ENCODE measurements at regions not wholly inside any gene's neighbourhood (a gene's known extent, or its start where the extent isn't known, plus 50 kb on each side); places are given as distances from the start of the nearest gene placed in this dataset.
"Not testable (repeated sequence)": the region's sequence is repeated elsewhere in the genome, so short reads cannot be mapped to it uniquely, and the experiment has no call there.

DNA sequence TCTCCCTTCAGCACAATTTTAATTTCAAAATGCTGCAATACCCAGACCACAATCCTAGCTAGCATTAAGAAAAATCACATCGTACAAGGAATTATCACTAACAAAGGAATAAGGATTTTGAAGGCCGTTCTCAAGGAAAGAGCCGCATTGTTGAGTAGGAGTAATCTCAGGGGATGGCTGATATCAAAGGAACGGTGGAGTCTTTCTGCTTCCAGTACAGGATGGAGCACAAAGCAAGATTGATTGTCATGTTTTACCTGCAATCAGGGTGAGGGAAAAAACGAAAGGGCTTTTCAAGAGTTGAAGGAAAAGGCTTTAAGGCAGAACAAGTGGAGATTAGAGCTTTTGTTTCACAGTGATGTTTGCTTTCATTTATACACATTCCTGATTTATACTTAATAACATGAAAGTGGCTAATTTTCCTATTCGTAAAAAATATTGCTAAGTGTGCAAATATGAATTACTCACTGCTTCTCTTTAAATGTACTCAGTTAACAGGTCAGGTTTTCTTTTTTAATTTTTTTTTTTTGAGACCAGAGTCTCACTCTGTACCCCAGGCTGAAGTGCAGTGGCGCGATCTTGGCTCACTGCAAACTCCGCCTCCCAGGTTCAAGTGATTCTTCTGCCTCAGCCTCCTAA lies 207.0 kb downstream of the TRIML1 start:
- Histone ChIP-seq H3K27ac (no peak overlapping the region), H3K4me3 (no peak overlapping the region), H3K27me3 (no peaks in the 10 kb centered on the region), H3K36me3 (no peaks in the 10 kb centered on the region), H3K9me3 (no peaks in the 10 kb centered on the region), H3K4me1 (peaks cover 0 to 1% (median 0%) of the 10 kb centered on the region in 4 donors)
- no peak for DNase-seq
- intact Hi-C loops (cut with DNase I; ENCODE audit: low total_unique reads): no loop called here
- TF ChIP-seq, protein P1, sequence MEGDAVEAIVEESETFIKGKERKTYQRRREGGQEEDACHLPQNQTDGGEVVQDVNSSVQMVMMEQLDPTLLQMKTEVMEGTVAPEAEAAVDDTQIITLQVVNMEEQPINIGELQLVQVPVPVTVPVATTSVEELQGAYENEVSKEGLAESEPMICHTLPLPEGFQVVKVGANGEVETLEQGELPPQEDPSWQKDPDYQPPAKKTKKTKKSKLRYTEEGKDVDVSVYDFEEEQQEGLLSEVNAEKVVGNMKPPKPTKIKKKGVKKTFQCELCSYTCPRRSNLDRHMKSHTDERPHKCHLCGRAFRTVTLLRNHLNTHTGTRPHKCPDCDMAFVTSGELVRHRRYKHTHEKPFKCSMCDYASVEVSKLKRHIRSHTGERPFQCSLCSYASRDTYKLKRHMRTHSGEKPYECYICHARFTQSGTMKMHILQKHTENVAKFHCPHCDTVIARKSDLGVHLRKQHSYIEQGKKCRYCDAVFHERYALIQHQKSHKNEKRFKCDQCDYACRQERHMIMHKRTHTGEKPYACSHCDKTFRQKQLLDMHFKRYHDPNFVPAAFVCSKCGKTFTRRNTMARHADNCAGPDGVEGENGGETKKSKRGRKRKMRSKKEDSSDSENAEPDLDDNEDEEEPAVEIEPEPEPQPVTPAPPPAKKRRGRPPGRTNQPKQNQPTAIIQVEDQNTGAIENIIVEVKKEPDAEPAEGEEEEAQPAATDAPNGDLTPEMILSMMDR (IDR thresholded peaks at IDR 0.05): no peak

DNA sequence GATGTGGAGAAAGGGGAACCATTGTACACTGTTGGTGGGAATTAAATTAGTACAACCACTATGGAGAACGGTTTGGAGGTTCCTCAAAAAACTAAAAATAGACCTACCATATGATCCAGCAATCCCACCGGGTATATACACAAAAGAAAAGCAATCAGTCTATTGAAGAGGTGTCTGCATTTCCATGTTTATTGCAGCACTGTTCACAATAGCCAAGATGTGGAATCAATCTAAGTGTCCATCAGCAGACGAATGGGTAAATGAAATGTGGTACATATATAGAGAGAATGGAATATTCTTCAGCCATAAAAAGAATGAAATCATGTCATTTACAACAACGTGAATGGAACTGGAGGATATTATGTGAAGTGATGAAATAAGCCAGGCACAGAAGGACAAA lies 208.1 kb downstream of the TRIML1 start:
- TF ChIP-seq, protein P1 (IDR thresholded peaks at IDR 0.05): no peak
- no peaks in the 10 kb centered on the region for H3K9me3 ChIP-seq
- no peak overlapping the region for H3K27ac ChIP-seq
- no peaks in the 10 kb centered on the region for H3K27me3 ChIP-seq
- no peak for DNase-seq
- no peaks in the 10 kb centered on the region for H3K36me3 ChIP-seq
- no peak overlapping the region for H3K4me3 ChIP-seq
- no peaks in the 10 kb centered on the region for H3K4me1 ChIP-seq
- intact Hi-C loops (cut with DNase I; ENCODE audit: low total_unique reads): no loop called here

- DNase-seq; intact Hi-C loops (cut with DNase I; ENCODE audit: low total_unique reads): not testable (repeated sequence)
Observed at GRCh38 chr4:188349569-188349968, 210.3 kb downstream of the TRIML1 start.

GRCh38 chr4:188363196-188363595 lies 224.0 kb downstream of the TRIML1 start:
- no peak overlapping the region for H3K4me3 ChIP-seq
- no peak overlapping the region for H3K27ac ChIP-seq
- DNase-seq: no peak
- no peaks in the 10 kb centered on the region for H3K4me1 ChIP-seq
- intact Hi-C loops (cut with DNase I; ENCODE audit: low total_unique reads): no loop called here
- H3K9me3 ChIP-seq: no peaks in the 10 kb centered on the region
- H3K36me3 ChIP-seq: no peaks in the 10 kb centered on the region
- TF ChIP-seq, protein P1 (IDR thresholded peaks at IDR 0.05): no peak
- H3K27me3 ChIP-seq: no peaks in the 10 kb centered on the region

More at GRCh38 chr4:188349569-188349968, 210.3 kb downstream of the TRIML1 start:
- not testable (repeated sequence) for H3K4me3 ChIP-seq, H3K36me3 ChIP-seq, H3K4me1 ChIP-seq, H3K27me3 ChIP-seq, H3K27ac ChIP-seq, H3K9me3 ChIP-seq

- DNase-seq: no peak
- Histone ChIP-seq H3K27me3 (no peaks in the 10 kb centered on the region), H3K36me3 (no peaks in the 10 kb centered on the region), H3K4me3 (no peak overlapping the region), H3K9me3 (no peaks in the 10 kb centered on the region), H3K27ac (no peak overlapping the region), H3K4me1 (peaks cover 0 to 14% (median 3%) of the 10 kb centered on the region in 4 donors)
- intact Hi-C loops (cut with DNase I; ENCODE audit: low total_unique reads): loop anchor here (10.0 kb wide), 1 partner anchor 766 kb away; no protein-coding TSS in a partner anchor
- TF ChIP-seq, protein P1 (IDR thresholded peaks at IDR 0.05): no peak
Observed at GRCh38 chr4:188370777-188371176, 231.5 kb downstream of the TRIML1 start.

DNA sequence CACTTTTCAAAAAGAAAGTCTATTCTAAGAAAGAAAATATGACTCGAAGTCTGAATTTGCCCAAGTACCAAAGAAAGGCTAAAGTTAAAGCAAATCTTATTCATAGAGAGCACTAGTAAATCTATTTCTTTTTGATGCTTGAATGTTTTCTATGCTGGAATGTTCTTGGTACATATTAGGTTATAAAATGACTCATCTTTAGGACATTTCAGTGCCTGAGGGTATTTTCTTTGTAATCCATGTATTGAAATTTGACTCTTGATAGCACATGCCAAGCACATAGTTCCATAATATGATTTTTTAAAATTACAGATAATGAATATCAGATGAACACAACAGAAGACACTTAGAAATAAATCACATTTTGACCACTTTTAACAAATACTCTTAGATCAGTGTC lies 232.8 kb downstream of the TRIML1 start:
- H3K4me1 ChIP-seq: peaks cover 0 to 14% (median 3%) of the 10 kb centered on the region in 4 donors
- H3K9me3 ChIP-seq: peaks cover 0 to 9% (median 0%) of the 10 kb centered on the region in 3 donors
- no peaks in the 10 kb centered on the region for H3K36me3 ChIP-seq
- no peak for DNase-seq
- intact Hi-C loops (cut with DNase I; ENCODE audit: low total_unique reads): loop anchor here (10.0 kb wide), 1 partner anchor 767 kb away; no protein-coding TSS in a partner anchor
- no peak overlapping the region for H3K4me3 ChIP-seq
- H3K27me3 ChIP-seq: no peaks in the 10 kb centered on the region
- H3K27ac ChIP-seq: no peak overlapping the region
- TF ChIP-seq, protein P1 (IDR thresholded peaks at IDR 0.05): no peak
